ENCODE measurements at regions not wholly inside any gene's neighbourhood (a gene's known extent, or its start where the extent isn't known, plus 50 kb on each side); places are given as distances from the start of the nearest gene placed in this dataset.
"Not testable (repeated sequence)": the region's sequence is repeated elsewhere in the genome, so short reads cannot be mapped to it uniquely, and the experiment has no call there.

DNA sequence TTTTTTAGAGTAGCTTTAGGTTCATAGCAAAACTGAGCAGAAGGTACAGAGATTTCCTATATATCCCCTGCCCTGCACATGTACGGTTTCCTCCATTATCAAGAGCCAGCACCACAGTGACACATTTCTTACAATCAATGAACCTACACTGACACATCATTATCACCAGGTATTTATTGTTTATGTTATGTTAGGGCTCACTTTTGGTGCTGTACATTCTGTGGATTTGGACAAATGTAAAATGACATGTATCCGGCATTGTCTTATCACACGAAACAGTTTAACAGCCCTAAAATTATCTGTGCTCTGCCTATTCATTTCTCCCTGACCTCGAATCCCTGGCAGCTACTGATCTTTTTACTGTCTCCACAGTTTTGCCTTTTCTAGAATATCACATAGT, 93.7 kb upstream of the DPH5 start:
- Histone ChIP-seq H3K14ac (ENCODE audit: low read length in 2 of 2) (no peak overlapping the region), H3K4ac (ENCODE audit: low read depth in 1 of 2, low read length in 2 of 2) (no peak overlapping the region), H3K27ac (ENCODE audit: low read length, poor library complexity, severe bottlenecking) (no peak overlapping the region), H2BK15ac (ENCODE audit: low read depth, poor library complexity, severe bottlenecking) (no peak overlapping the region), H3K36me3 (ENCODE audit: control insufficient read depth in 1 of 2, insufficient read depth in 2 of 2, low read depth in 1 of 2, low read length in 2 of 2) (no peaks in the 10 kb centered on the region), H3K79me1 (replicated peaks; ENCODE audit: low read length, poor library complexity, severe bottlenecking) (no peaks in the 10 kb centered on the region), H3K4me2 (ENCODE audit: low read length, poor library complexity, severe bottlenecking) (no peak overlapping the region), H2BK5ac (ENCODE audit: low read depth, low read length, poor library complexity, severe bottlenecking) (no peak overlapping the region), H2BK12ac (ENCODE audit: low read length in 2 of 2) (no peak overlapping the region), H3K23ac (ENCODE audit: low read length in 2 of 2) (no peak overlapping the region), H3K4me3 (ENCODE audit: insufficient read depth in 1 of 2, low read depth in 1 of 2, low read length in 2 of 2) (no peak overlapping the region), H2AK5ac (ENCODE audit: low read length, severe bottlenecking) (no peak overlapping the region), H3K27me3 (ENCODE audit: control insufficient read depth in 1 of 2, insufficient read depth in 1 of 2, low read length in 2 of 2) (peaks cover 0 to under 1% of the 10 kb centered on the region in 2 experiments), H3K4me1 (ENCODE audit: control insufficient read depth, insufficient read depth, low read depth, low read length) (no peaks in the 10 kb centered on the region), H3K9me3 (ENCODE audit: control insufficient read depth, low read length) (no peaks in the 10 kb centered on the region), H4K91ac (ENCODE audit: low read length) (no peak overlapping the region), H4K8ac (ENCODE audit: low read length) (no peak overlapping the region), H2AFZ (ENCODE audit: low read depth, low read length) (no peak overlapping the region), H2BK120ac (ENCODE audit: low read depth, low read length) (no peak overlapping the region), H3K18ac (ENCODE audit: low read depth in 1 of 2, low read length in 2 of 2) (no peak overlapping the region), H3K9ac (ENCODE audit: low read length) (no peak overlapping the region)
- DNase-seq = no peak
- 92% methylated on average over 3 of the region's 4 CpGs for WGBS

- no peaks in the 10 kb centered on the region for H3K79me1 ChIP-seq (replicated peaks; ENCODE audit: low read length, poor library complexity, severe bottlenecking)
- no peak overlapping the region for H3K9ac ChIP-seq (ENCODE audit: low read length)
- H4K8ac ChIP-seq (ENCODE audit: low read length) = no peak overlapping the region
- no peak overlapping the region for H3K14ac ChIP-seq (ENCODE audit: low read length in 2 of 2)
- DNase-seq = no peak
- H2AFZ ChIP-seq (ENCODE audit: low read depth, low read length) = no peak overlapping the region
- WGBS = 95% methylated on average over 3 of the region's 3 CpGs
- no peaks in the 10 kb centered on the region for H3K9me3 ChIP-seq (ENCODE audit: control insufficient read depth, low read length)
- H3K4me2 ChIP-seq (ENCODE audit: low read length, poor library complexity, severe bottlenecking) = no peak overlapping the region
- H2AK5ac ChIP-seq (ENCODE audit: low read length, severe bottlenecking) = no peak overlapping the region
- H2BK120ac ChIP-seq (ENCODE audit: low read depth, low read length) = no peak overlapping the region
- H4K91ac ChIP-seq (ENCODE audit: low read length) = no peak overlapping the region
- H3K4ac ChIP-seq (ENCODE audit: low read depth in 1 of 2, low read length in 2 of 2) = no peak overlapping the region
- H3K4me3 ChIP-seq (ENCODE audit: insufficient read depth in 1 of 2, low read depth in 1 of 2, low read length in 2 of 2) = no peak overlapping the region
- no peak overlapping the region for H3K27ac ChIP-seq (ENCODE audit: low read length, poor library complexity, severe bottlenecking)
- H3K23ac ChIP-seq (ENCODE audit: low read length in 2 of 2) = no peak overlapping the region
- H3K4me1 ChIP-seq (ENCODE audit: control insufficient read depth, insufficient read depth, low read depth, low read length) = no peaks in the 10 kb centered on the region
- H3K36me3 ChIP-seq (ENCODE audit: control insufficient read depth in 1 of 2, insufficient read depth in 2 of 2, low read depth in 1 of 2, low read length in 2 of 2) = no peaks in the 10 kb centered on the region
- no peak overlapping the region for H2BK12ac ChIP-seq (ENCODE audit: low read length in 2 of 2)
- no peak overlapping the region for H3K18ac ChIP-seq (ENCODE audit: low read depth in 1 of 2, low read length in 2 of 2)
- H2BK5ac ChIP-seq (ENCODE audit: low read depth, low read length, poor library complexity, severe bottlenecking) = no peak overlapping the region
- no peak overlapping the region for H2BK15ac ChIP-seq (ENCODE audit: low read depth, poor library complexity, severe bottlenecking)
- no peaks in the 10 kb centered on the region for H3K27me3 ChIP-seq (ENCODE audit: control insufficient read depth in 1 of 2, insufficient read depth in 1 of 2, low read length in 2 of 2)
Measured at GRCh38 chr1:101116006-101116405, 90.4 kb upstream of the DPH5 start.

- Histone ChIP-seq H3K4me1 (ENCODE audit: control insufficient read depth, insufficient read depth, low read depth, low read length) (no peaks in the 10 kb centered on the region), H3K23ac (ENCODE audit: low read length in 2 of 2) (no peak overlapping the region), H2BK5ac (ENCODE audit: low read depth, low read length, poor library complexity, severe bottlenecking) (no peak overlapping the region), H3K27ac (ENCODE audit: low read length, poor library complexity, severe bottlenecking) (no peak overlapping the region), H3K14ac (ENCODE audit: low read length in 2 of 2) (no peak overlapping the region), H2BK120ac (ENCODE audit: low read depth, low read length) (no peak overlapping the region), H2BK15ac (ENCODE audit: low read depth, poor library complexity, severe bottlenecking) (no peak overlapping the region), H3K9ac (ENCODE audit: low read length) (no peak overlapping the region), H3K79me1 (replicated peaks; ENCODE audit: low read length, poor library complexity, severe bottlenecking) (no peaks in the 10 kb centered on the region), H3K4me2 (ENCODE audit: low read length, poor library complexity, severe bottlenecking) (no peak overlapping the region), H2AK5ac (ENCODE audit: low read length, severe bottlenecking) (no peak overlapping the region), H3K18ac (ENCODE audit: low read depth in 1 of 2, low read length in 2 of 2) (no peak overlapping the region), H2BK12ac (ENCODE audit: low read length in 2 of 2) (no peak overlapping the region), H4K91ac (ENCODE audit: low read length) (no peak overlapping the region), H3K9me3 (ENCODE audit: control insufficient read depth, low read length) (no peaks in the 10 kb centered on the region), H2AFZ (ENCODE audit: low read depth, low read length) (no peak overlapping the region), H3K36me3 (ENCODE audit: control insufficient read depth in 1 of 2, insufficient read depth in 2 of 2, low read depth in 1 of 2, low read length in 2 of 2) (no peaks in the 10 kb centered on the region), H3K4ac (ENCODE audit: low read depth in 1 of 2, low read length in 2 of 2) (no peak overlapping the region), H4K8ac (ENCODE audit: low read length) (no peak overlapping the region), H3K27me3 (ENCODE audit: control insufficient read depth in 1 of 2, insufficient read depth in 1 of 2, low read length in 2 of 2) (no peaks in the 10 kb centered on the region), H3K4me3 (ENCODE audit: insufficient read depth in 1 of 2, low read depth in 1 of 2, low read length in 2 of 2) (no peak overlapping the region)
- DNase-seq = no peak
- WGBS = 96% methylated on average over 1 of the region's 1 CpG
Measured at GRCh38 chr1:101115112-101115511, 89.5 kb upstream of the DPH5 start.

DNA sequence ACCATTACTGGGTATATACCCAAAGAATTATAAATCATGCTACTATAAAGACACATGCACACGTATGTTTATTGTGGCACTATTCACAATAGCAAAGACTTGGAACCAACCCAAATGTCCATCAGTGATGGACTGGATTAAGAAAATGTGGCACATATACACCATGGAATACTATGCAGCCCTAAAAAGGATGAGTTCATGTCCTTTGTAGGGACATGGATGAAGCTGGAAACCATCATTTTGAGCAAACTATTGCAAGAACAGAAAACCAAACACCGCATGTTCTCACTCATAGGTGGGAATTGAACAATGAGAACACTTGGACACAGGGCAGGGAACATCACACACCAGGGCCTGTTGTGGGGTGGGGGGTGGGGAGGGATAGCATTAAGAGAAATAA, 88.5 kb upstream of the DPH5 start:
- H3K14ac ChIP-seq (ENCODE audit: low read length in 2 of 2); H3K9ac ChIP-seq (ENCODE audit: low read length); H3K4me2 ChIP-seq (ENCODE audit: low read length, poor library complexity, severe bottlenecking); H3K4me1 ChIP-seq (ENCODE audit: control insufficient read depth, insufficient read depth, low read depth, low read length); H4K91ac ChIP-seq (ENCODE audit: low read length); H2BK5ac ChIP-seq (ENCODE audit: low read depth, low read length, poor library complexity, severe bottlenecking); H3K27ac ChIP-seq (ENCODE audit: low read length, poor library complexity, severe bottlenecking); H2BK120ac ChIP-seq (ENCODE audit: low read depth, low read length); H3K23ac ChIP-seq (ENCODE audit: low read length in 2 of 2); H3K18ac ChIP-seq (ENCODE audit: low read depth in 1 of 2, low read length in 2 of 2); H2BK12ac ChIP-seq (ENCODE audit: low read length in 2 of 2); H3K36me3 ChIP-seq (ENCODE audit: control insufficient read depth in 1 of 2, insufficient read depth in 2 of 2, low read depth in 1 of 2, low read length in 2 of 2); H4K8ac ChIP-seq (ENCODE audit: low read length); H3K4ac ChIP-seq (ENCODE audit: low read depth in 1 of 2, low read length in 2 of 2); H2AFZ ChIP-seq (ENCODE audit: low read depth, low read length); H3K9me3 ChIP-seq (ENCODE audit: control insufficient read depth, low read length); H3K79me1 ChIP-seq (replicated peaks; ENCODE audit: low read length, poor library complexity, severe bottlenecking); H2AK5ac ChIP-seq (ENCODE audit: low read length, severe bottlenecking); DNase-seq; H3K27me3 ChIP-seq (ENCODE audit: control insufficient read depth in 1 of 2, insufficient read depth in 1 of 2, low read length in 2 of 2); H2BK15ac ChIP-seq (ENCODE audit: low read depth, poor library complexity, severe bottlenecking); H3K4me3 ChIP-seq (ENCODE audit: insufficient read depth in 1 of 2, low read depth in 1 of 2, low read length in 2 of 2): not testable (repeated sequence)
- no CpG with 5 or more reads among the region's 2 CpGs for WGBS

All from mesenchymal stem cell (in vitro differentiated cells and primary cell).